DND-41 (cell line): ENCODE measurements at regions not wholly inside any gene's neighbourhood (a gene's known extent, or its start where the extent isn't known, plus 50 kb on each side); places are given as distances from the start of the nearest gene placed in this dataset.

ENCODE experiments used
- EZH2 ChIP-seq: IDR thresholded peaks from 3 replicates; pipeline ENCODE4 v1.6.1; 2012; ENCODE audit warnings: borderline replicate concordance, low read depth, mild to moderate bottlenecking, moderate library complexity, low read length, inconsistent platforms; ENCODE audit not compliant: severe bottlenecking
- TF ChIP-seq, protein P1 (sequence below): IDR thresholded peaks from 2 replicates; pipeline ENCODE4 v1.5.1; 2012; ENCODE audit warnings: borderline replicate concordance, low read length, moderate library complexity, mild to moderate bottlenecking; ENCODE audit not compliant: poor library complexity, severe bottlenecking; ENCODE audit errors: extremely low read depth

DNA sequence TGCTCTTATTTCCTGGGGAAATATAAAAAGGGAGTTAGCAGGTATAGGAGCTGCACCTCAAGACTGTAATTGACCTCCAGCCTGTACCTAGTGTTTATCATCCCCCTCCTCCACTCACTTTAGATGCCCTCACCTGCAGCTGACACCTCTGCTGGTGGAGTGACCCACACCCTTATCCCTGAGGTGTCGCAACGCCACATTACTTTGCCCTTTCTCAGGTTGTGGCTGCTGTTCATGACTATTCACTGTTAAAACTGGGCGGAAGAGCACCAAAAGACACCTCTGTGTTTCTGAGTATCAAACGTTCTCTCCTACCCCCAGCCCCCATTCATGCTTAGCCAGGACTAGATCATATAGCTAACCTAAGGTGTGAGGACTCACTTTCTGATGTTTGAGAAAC is 101.5 kb upstream of the ADAMTS3 start:
- TF ChIP-seq, protein P1, sequence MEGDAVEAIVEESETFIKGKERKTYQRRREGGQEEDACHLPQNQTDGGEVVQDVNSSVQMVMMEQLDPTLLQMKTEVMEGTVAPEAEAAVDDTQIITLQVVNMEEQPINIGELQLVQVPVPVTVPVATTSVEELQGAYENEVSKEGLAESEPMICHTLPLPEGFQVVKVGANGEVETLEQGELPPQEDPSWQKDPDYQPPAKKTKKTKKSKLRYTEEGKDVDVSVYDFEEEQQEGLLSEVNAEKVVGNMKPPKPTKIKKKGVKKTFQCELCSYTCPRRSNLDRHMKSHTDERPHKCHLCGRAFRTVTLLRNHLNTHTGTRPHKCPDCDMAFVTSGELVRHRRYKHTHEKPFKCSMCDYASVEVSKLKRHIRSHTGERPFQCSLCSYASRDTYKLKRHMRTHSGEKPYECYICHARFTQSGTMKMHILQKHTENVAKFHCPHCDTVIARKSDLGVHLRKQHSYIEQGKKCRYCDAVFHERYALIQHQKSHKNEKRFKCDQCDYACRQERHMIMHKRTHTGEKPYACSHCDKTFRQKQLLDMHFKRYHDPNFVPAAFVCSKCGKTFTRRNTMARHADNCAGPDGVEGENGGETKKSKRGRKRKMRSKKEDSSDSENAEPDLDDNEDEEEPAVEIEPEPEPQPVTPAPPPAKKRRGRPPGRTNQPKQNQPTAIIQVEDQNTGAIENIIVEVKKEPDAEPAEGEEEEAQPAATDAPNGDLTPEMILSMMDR = no peak
- no peak for TF ChIP-seq EZH2
